ENCODE measurements at regions not wholly inside any gene's neighbourhood (a gene's known extent, or its start where the extent isn't known, plus 50 kb on each side); places are given as distances from the start of the nearest gene placed in this dataset.

- ATAC-seq (no peak), DNase-seq (no peak)
- Mint-ChIP-seq H3K27ac (no peak overlapping the region), H3K9me3 (peaks cover 3% of the 10 kb centered on the region), H3K4me1 (ENCODE audit: low read depth) (no peaks in the 10 kb centered on the region), H3K4me3 (no peak overlapping the region), H3K36me3 (ENCODE audit: low read depth) (no peaks in the 10 kb centered on the region), H3K27me3 (peaks cover 14% of the 10 kb centered on the region)
- POLR2A ChIA-PET, result no interaction called here
- intact Hi-C loops (cut with micrococcal nuclease), result no loop called here
- CTCF ChIA-PET, result no interaction called here
- no peak for TF ChIP-seq CTCF (IDR thresholded peaks at IDR 0.05)
Observed at GRCh38 chr2:151071906-151072305, 189.8 kb downstream of the RBM43 start.

DNA sequence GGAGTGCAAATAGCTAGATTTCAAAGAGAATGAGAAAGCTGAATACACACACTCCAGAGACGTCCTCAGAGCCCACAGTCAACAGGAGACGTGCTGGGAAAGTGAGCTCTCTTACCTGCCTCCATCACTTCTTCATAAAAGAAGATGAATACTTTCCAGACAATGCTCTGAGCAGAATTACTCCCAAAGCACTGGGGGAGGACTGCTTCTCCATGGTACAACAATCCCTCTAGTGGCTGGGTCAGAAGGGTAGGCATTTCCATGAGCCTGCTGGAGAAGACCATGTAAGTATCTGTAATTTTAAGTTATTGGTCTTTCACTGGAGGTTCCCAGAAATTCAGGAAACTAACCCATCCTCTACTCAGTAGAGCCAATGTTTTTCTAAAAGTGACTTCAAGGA is 190.3 kb downstream of the RBM43 start:
- Mint-ChIP-seq H3K27ac (no peak overlapping the region), H3K9me3 (peaks cover 3% of the 10 kb centered on the region), H3K4me3 (no peak overlapping the region), H3K36me3 (ENCODE audit: low read depth) (no peaks in the 10 kb centered on the region), H3K4me1 (ENCODE audit: low read depth) (no peaks in the 10 kb centered on the region), H3K27me3 (peaks cover 14% of the 10 kb centered on the region)
- ATAC-seq (no peak), DNase-seq (no peak)
- CTCF ChIA-PET, result no interaction called here
- intact Hi-C loops (cut with micrococcal nuclease), result no loop called here
- POLR2A ChIA-PET, result no interaction called here
- TF ChIP-seq CTCF (IDR thresholded peaks at IDR 0.05), result no peak

GRCh38 chr2:151070253-151070652 is 191.4 kb downstream of the RBM43 start:
- no peak for ATAC-seq
- CTCF ChIA-PET, result no interaction called here
- DNase-seq, result no peak
- intact Hi-C loops (cut with micrococcal nuclease), result no loop called here
- Mint-ChIP-seq H3K27ac (no peak overlapping the region), H3K36me3 (ENCODE audit: low read depth) (no peaks in the 10 kb centered on the region), H3K4me1 (ENCODE audit: low read depth) (no peaks in the 10 kb centered on the region), H3K9me3 (peaks cover 3% of the 10 kb centered on the region), H3K27me3 (peaks cover 14% of the 10 kb centered on the region), H3K4me3 (no peak overlapping the region)
- TF ChIP-seq CTCF (IDR thresholded peaks at IDR 0.05), result no peak
- POLR2A ChIA-PET, result no interaction called here

GRCh38 chr2:151067658-151068369 is 193.8 kb downstream of the RBM43 start:
- CTCF ChIA-PET, result interaction anchor here (1.8 kb wide), 1 partner anchor 16 kb away, joined by 6 read pairs; no protein-coding TSS in a partner anchor
- intact Hi-C loops (cut with micrococcal nuclease), result no loop called here

More at GRCh38 chr2:151067658-151068369, 193.8 kb downstream of the RBM43 start:
- ATAC-seq (no peak), DNase-seq (no peak)
- no peak for TF ChIP-seq CTCF (IDR thresholded peaks at IDR 0.05)
- no peaks in the 10 kb centered on the region for H3K9me3 Mint-ChIP-seq
- POLR2A ChIA-PET, result no interaction called here
- no peaks in the 10 kb centered on the region for H3K4me1 Mint-ChIP-seq (ENCODE audit: low read depth)
- no peak overlapping the region for H3K4me3 Mint-ChIP-seq
- H3K27me3 Mint-ChIP-seq, result peaks cover 7% of the 10 kb centered on the region
- H3K27ac Mint-ChIP-seq, result no peak overlapping the region
- no peaks in the 10 kb centered on the region for H3K36me3 Mint-ChIP-seq (ENCODE audit: low read depth)
